Neuronal stem cell (in vitro differentiated cells): ENCODE measurements at regions not wholly inside any gene's neighbourhood (a gene's known extent, or its start where the extent isn't known, plus 50 kb on each side); places are given as distances from the start of the nearest gene placed in this dataset.

ENCODE experiments used
- DNase-seq: peaks from one replicate; pipeline ENCODE4 v3.0.0-alpha.2; 2013; ENCODE audit warnings: low spot score
- H2AFZ ChIP-seq: one replicate; pipeline ENCODE4 v1.6.1; 2013; ENCODE audit warnings: mild to moderate bottlenecking, low read length, inconsistent platforms
- H2AK5ac ChIP-seq: 2 replicates; pipeline ENCODE4 v1.6.1; 2013; ENCODE audit warnings: low read depth, mild to moderate bottlenecking, inconsistent platforms, low read length, moderate library complexity, mixed read lengths
- H2BK120ac ChIP-seq: 2 replicates; pipeline ENCODE4 v1.6.1; 2013; ENCODE audit warnings: low read depth, mild to moderate bottlenecking, inconsistent platforms, low read length, moderate library complexity, mixed read lengths
- H2BK12ac ChIP-seq: one replicate; pipeline ENCODE4 v1.6.1; 2013; ENCODE audit warnings: low read length, inconsistent platforms
- H2BK15ac ChIP-seq: 2 replicates; pipeline ENCODE4 v1.6.1; 2013; ENCODE audit warnings: mild to moderate bottlenecking, low read length, inconsistent platforms, mixed read lengths
- H2BK5ac ChIP-seq: one replicate; pipeline ENCODE4 v1.6.1; 2013; ENCODE audit warnings: inconsistent platforms, mild to moderate bottlenecking, low read length, moderate library complexity
- H3K14ac ChIP-seq: one replicate; pipeline ENCODE4 v1.6.1; 2013; ENCODE audit warnings: low read length, inconsistent platforms
- H3K18ac ChIP-seq: 2 replicates; pipeline ENCODE4 v1.6.1; 2013; ENCODE audit warnings: low read length, inconsistent platforms
- H3K23ac ChIP-seq: 2 replicates; pipeline ENCODE4 v1.6.1; 2013; ENCODE audit warnings: low read depth, mild to moderate bottlenecking, mixed read lengths, low read length, inconsistent platforms; ENCODE audit not compliant: poor library complexity
- H3K27ac ChIP-seq: replicated peaks from 3 replicates; pipeline ENCODE4 v1.5.1; 2013; ENCODE audit warnings: low read length, inconsistent platforms
- H3K27me3 ChIP-seq, 3 experiments: 2 replicates each; pipeline ENCODE4 v1.6.1; 2013; ENCODE audit warnings: low read length in 3 of 3, mild to moderate bottlenecking in 2 of 3, inconsistent platforms in 1 of 3, low read depth in 1 of 3, mixed read lengths in 1 of 3, moderate library complexity in 1 of 3; ENCODE audit not compliant: control insufficient read depth in 3 of 3, insufficient read depth in 3 of 3
- H3K36me3 ChIP-seq, 2 donors: replicated peaks in 1 of 2; 2 replicates each; pipeline ENCODE4 v1.6.1; 2013; ENCODE audit warnings: low read length in 2 of 2; ENCODE audit not compliant: control insufficient read depth in 2 of 2, insufficient read depth in 2 of 2
- H3K4ac ChIP-seq: 2 replicates; pipeline ENCODE4 v1.6.1; 2013; ENCODE audit warnings: inconsistent platforms, mild to moderate bottlenecking, low read length, moderate library complexity
- H3K4me1 ChIP-seq, 2 donors: 1 replicate in 1 of 2; 2 replicates in 1 of 2; pipeline ENCODE4 v1.6.1; 2013; ENCODE audit warnings: low read length in 2 of 2, low read depth in 1 of 2; ENCODE audit not compliant: control insufficient read depth in 2 of 2, insufficient read depth in 1 of 2
- H3K4me2 ChIP-seq: one replicate; pipeline ENCODE4 v1.6.1; 2013; ENCODE audit warnings: mild to moderate bottlenecking, low read length, inconsistent platforms; ENCODE audit not compliant: insufficient read depth, poor library complexity, severe bottlenecking
- H3K4me3 ChIP-seq, 2 donors: 2 replicates each; pipeline ENCODE4 v1.5.1; 2013; ENCODE audit warnings: low read length in 2 of 2, mild to moderate bottlenecking in 2 of 2, inconsistent platforms in 1 of 2, moderate library complexity in 1 of 2
- H3K79me1 ChIP-seq: one replicate; pipeline ENCODE4 v1.6.1; 2013; ENCODE audit warnings: low read depth, mild to moderate bottlenecking, inconsistent platforms, low read length, moderate library complexity
- H3K9ac ChIP-seq: one replicate; pipeline ENCODE4 v1.6.1; 2013; ENCODE audit warnings: mild to moderate bottlenecking, low read depth, low read length, inconsistent platforms; ENCODE audit not compliant: poor library complexity
- H3K9me3 ChIP-seq, 2 donors: replicated peaks in 1 of 2; 2 replicates each; pipeline versions ENCODE3 to v1.6.1; 2013; ENCODE audit warnings: low read length in 2 of 2, mild to moderate bottlenecking in 2 of 2, inconsistent platforms in 1 of 2, low read depth in 1 of 2, mixed read lengths in 1 of 2, moderate library complexity in 1 of 2; ENCODE audit not compliant: control insufficient read depth in 2 of 2, insufficient read depth in 1 of 2
- H4K8ac ChIP-seq: one replicate; pipeline ENCODE4 v1.6.1; 2013; ENCODE audit warnings: low read depth, mild to moderate bottlenecking, inconsistent platforms, low read length, moderate library complexity
- H4K91ac ChIP-seq: one replicate; pipeline ENCODE4 v1.6.1; 2013; ENCODE audit warnings: low read length, low read depth, mild to moderate bottlenecking, inconsistent platforms; ENCODE audit not compliant: poor library complexity
- WGBS, 2 donors: extraction: QIAGEN DNeasy Blood & Tissue Kit; methylation state at CpG; one replicate each; pipeline ENCODE4 v1.1.7; 2013; ENCODE audit warnings: missing lambda C conversion rate in 2 of 2, mixed read lengths in 1 of 2; ENCODE audit not compliant: insufficient read length in 2 of 2, insufficient replicate concordance in 1 of 2; ENCODE audit errors: extremely low coverage in 2 of 2; 5-methylcytosine and 5-hydroxymethylcytosine counted together

DNA sequence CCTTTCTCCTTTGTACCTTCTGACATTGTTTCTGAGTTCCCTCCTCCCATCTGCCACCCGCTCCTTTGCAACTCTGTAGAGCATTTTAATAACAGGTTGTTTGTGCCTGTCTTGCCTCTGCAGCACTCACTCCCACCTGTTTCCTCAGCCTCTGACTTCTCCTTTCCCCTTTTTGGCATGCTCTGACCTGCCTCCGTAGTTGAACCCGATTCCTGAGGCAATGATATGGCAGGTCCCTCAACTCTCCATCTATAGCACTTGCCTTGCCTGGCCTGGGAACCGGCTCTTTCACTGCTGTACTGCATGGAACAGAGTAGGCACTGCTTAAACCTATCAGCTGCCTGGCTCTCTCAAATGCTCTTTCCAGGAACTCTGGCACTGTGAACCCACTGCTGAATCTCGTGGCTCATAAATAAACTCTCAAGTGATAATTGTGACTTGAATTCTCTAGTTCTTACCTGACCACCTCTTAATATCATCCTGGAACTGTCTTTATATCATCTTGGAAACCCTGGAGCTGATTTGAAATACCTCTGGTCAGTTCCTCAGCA lies 50.3 kb downstream of the UTRN start:
- Histone ChIP-seq H2AK5ac (no peak overlapping the region), H3K18ac (no peak overlapping the region), H4K8ac (no peak overlapping the region), H3K36me3 (no peaks in the 10 kb centered on the region), H3K4me3 (no peak overlapping the region), H2BK15ac (no peak overlapping the region), H2BK120ac (no peak overlapping the region), H2BK5ac (no peak overlapping the region), H4K91ac (no peak overlapping the region), H3K27me3 (no peaks in the 10 kb centered on the region), H3K4me2 (no peak overlapping the region), H3K23ac (no peak overlapping the region), H3K4ac (no peak overlapping the region), H2AFZ (no peak overlapping the region), H3K79me1 (peaks cover 6% of the 10 kb centered on the region), H3K14ac (no peak overlapping the region), H2BK12ac (no peak overlapping the region), H3K9me3 (peaks cover 0 to 3% of the 10 kb centered on the region in 2 donors), H3K9ac (no peak overlapping the region), H3K4me1 (peaks cover 2 to 5% of the 10 kb centered on the region in 2 donors), H3K27ac (no peak overlapping the region)
- DNase-seq = no peak
- no CpG with 5 or more reads among the region's 5 CpGs for WGBS, 2 donors

DNA sequence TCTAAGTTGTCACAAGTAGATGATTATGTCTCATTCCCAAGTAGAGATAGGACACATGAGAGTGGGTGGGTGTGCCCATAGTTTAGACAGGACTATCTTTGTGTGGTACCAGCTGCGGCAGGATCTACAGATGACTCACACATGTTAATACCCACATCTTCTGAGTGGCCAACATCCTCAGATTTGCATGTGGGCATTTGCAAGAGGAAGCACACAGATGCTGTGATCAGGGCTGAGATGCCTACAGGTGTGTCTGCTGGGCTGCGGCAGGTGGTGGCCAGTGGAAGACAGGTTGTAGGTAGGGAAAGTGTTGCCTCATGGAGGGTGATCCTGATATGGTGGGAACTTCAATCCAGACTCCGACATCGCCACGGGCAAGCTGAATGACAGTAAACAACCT lies 50.8 kb downstream of the UTRN start:
- Histone ChIP-seq H2BK120ac (no peak overlapping the region), H3K4me3 (peak overlapping the region in 1 of 2 donors; percentile 25), H2AFZ (no peak overlapping the region), H2BK12ac (no peak overlapping the region), H3K4me2 (no peak overlapping the region), H3K36me3 (no peaks in the 10 kb centered on the region), H3K14ac (no peak overlapping the region), H3K27ac (no peak overlapping the region), H3K23ac (no peak overlapping the region), H3K9ac (no peak overlapping the region), H3K4me1 (peaks cover 3 to 5% of the 10 kb centered on the region in 2 donors), H3K27me3 (no peaks in the 10 kb centered on the region), H4K8ac (no peak overlapping the region), H3K79me1 (peaks cover 6% of the 10 kb centered on the region), H4K91ac (no peak overlapping the region), H3K9me3 (peaks cover 0 to 3% of the 10 kb centered on the region in 2 donors), H2BK5ac (no peak overlapping the region), H2AK5ac (no peak overlapping the region), H3K4ac (no peak overlapping the region), H2BK15ac (no peak overlapping the region), H3K18ac (no peak overlapping the region)
- WGBS, 2 donors = no CpG with 5 or more reads among the region's 5 CpGs
- no peak for DNase-seq

DNA sequence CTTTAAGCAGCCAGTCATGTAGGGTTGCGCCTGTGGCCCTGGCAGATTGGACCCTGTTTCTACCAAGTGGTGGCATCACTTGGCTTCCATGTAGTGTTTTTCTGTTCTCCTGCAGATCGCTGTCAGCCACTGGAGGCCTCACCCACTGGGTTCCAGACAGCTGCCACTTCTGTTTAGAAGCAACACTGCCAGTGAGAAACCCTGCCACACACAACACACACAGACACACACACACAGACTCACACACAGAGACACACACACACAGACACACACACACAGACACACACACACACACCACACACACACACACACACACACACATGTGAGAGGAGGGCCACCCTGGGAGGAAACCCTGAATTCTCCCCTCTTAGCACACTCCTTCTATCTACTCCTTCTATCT lies 51.8 kb downstream of the UTRN start:
- peak overlapping the region; percentile 9 for H3K23ac ChIP-seq
- no peak overlapping the region for H4K91ac ChIP-seq
- no peaks in the 10 kb centered on the region for H3K27me3 ChIP-seq
- H3K4ac ChIP-seq = no peak overlapping the region
- WGBS, 2 donors = no CpG with 5 or more reads among the region's 2 CpGs
- H2BK5ac ChIP-seq = no peak overlapping the region
- H2BK12ac ChIP-seq = no peak overlapping the region
- H3K4me1 ChIP-seq = peaks cover 3% of the 10 kb centered on the region in 2 donors
- no peak overlapping the region for H3K14ac ChIP-seq
- H3K36me3 ChIP-seq = no peaks in the 10 kb centered on the region
- no peak overlapping the region for H2BK120ac ChIP-seq
- no peak overlapping the region for H2BK15ac ChIP-seq
- H3K9me3 ChIP-seq = peaks cover 0 to 3% of the 10 kb centered on the region in 2 donors
- H2AFZ ChIP-seq = no peak overlapping the region
- H3K4me2 ChIP-seq = no peak overlapping the region
- H2AK5ac ChIP-seq = no peak overlapping the region
- no peak overlapping the region for H3K18ac ChIP-seq
- H3K27ac ChIP-seq = no peak overlapping the region
- peaks cover 6% of the 10 kb centered on the region for H3K79me1 ChIP-seq
- no peak overlapping the region for H4K8ac ChIP-seq
- no peak overlapping the region for H3K9ac ChIP-seq
- no peak overlapping the region for H3K4me3 ChIP-seq
- DNase-seq = no peak

DNA sequence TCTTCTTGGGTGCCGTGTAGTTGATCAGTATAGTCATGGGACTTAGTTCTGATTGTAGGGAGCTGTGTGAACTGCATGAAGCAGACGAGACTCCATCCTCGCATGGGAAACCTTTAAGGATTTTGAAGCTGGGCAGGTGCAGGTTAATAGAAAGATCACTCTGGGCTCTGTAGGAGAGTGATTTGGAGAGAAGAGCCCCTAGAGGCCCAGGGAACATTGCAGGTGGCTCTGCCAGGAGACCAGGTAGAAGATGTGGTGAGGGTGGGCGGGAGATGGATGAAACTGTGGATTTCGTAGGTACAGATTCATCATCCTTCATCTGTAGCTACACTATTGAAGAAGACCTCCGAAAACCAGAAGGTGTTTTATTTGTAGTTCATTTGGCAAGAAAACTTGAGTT lies 53.3 kb downstream of the UTRN start:
- no peak for DNase-seq

More for the DNA sequence above, 53.3 kb downstream of the UTRN start:
- no peak overlapping the region for H2BK12ac ChIP-seq
- no peaks in the 10 kb centered on the region for H3K27me3 ChIP-seq
- H3K27ac ChIP-seq = no peak overlapping the region
- no peak overlapping the region for H2BK15ac ChIP-seq
- no peak overlapping the region for H2BK5ac ChIP-seq
- H2AFZ ChIP-seq = no peak overlapping the region
- H3K9me3 ChIP-seq = peaks cover 0 to 3% of the 10 kb centered on the region in 2 donors
- no peak overlapping the region for H3K9ac ChIP-seq
- H3K18ac ChIP-seq = no peak overlapping the region
- H3K79me1 ChIP-seq = peaks cover 4% of the 10 kb centered on the region
- H3K4ac ChIP-seq = no peak overlapping the region
- H3K4me2 ChIP-seq = no peak overlapping the region
- no peak overlapping the region for H4K91ac ChIP-seq
- H3K36me3 ChIP-seq = no peaks in the 10 kb centered on the region
- H3K4me1 ChIP-seq = peaks cover 3% of the 10 kb centered on the region in 2 donors
- WGBS, 2 donors = no CpG with 5 or more reads among the region's 6 CpGs
- H3K4me3 ChIP-seq = no peak overlapping the region
- H3K23ac ChIP-seq = no peak overlapping the region
- H4K8ac ChIP-seq = no peak overlapping the region
- H2AK5ac ChIP-seq = no peak overlapping the region
- H3K14ac ChIP-seq = no peak overlapping the region
- no peak overlapping the region for H2BK120ac ChIP-seq
